Kidney (tissue), 13 donors: ENCODE measurements at regions not wholly inside any gene's neighbourhood (a gene's known extent, or its start where the extent isn't known, plus 50 kb on each side); places are given as distances from the start of the nearest gene placed in this dataset.

Source experiments
- DNase-seq, 5 donors: peaks; one replicate each; pipeline ENCODE4 v3.0.0-alpha.2; 2013 to 2020
- FAIRE-seq: peaks from 2 replicates; lab custom pipeline; 2012; peaks lifted over from hg19 to GRCh38; lab: Jason Lieb, UNC
- H3K27ac ChIP-seq, 2 donors: one replicate each; pipeline ENCODE4 v1.7.0; 2013; ENCODE audit warnings: low read depth in 2 of 2, low read length in 2 of 2, inconsistent platforms in 1 of 2
- H3K27me3 ChIP-seq: one replicate; pipeline ENCODE4 v1.7.1; 2013; ENCODE audit warnings: low read length, inconsistent platforms; ENCODE audit not compliant: control insufficient read depth, insufficient read depth
- H3K36me3 ChIP-seq, 3 donors: one replicate each; pipeline versions ENCODE4 v1.7.0 to v1.7.1; 2013; ENCODE audit warnings: low read length in 3 of 3, control low read depth in 1 of 3, inconsistent platforms in 1 of 3; ENCODE audit not compliant: insufficient read depth in 3 of 3, control insufficient read depth in 2 of 3
- H3K4me1 ChIP-seq, 3 donors: one replicate each; pipeline versions ENCODE4 v1.7.0 to v1.7.1; 2013; ENCODE audit warnings: low read length in 3 of 3, inconsistent platforms in 1 of 3, low read depth in 1 of 3; ENCODE audit not compliant: control insufficient read depth in 2 of 3, insufficient read depth in 2 of 3
- H3K4me3 ChIP-seq, 3 donors: one replicate each; pipeline versions ENCODE4 v1.7.0 to v1.8.1; 2013; ENCODE audit warnings: low read length in 3 of 3, control low read depth in 1 of 3, inconsistent platforms in 1 of 3
- H3K9ac ChIP-seq, 3 donors: one replicate each; pipeline versions ENCODE4 v1.7.0 to v1.7.1; 2013; ENCODE audit warnings: low read length in 3 of 3, control low read depth in 1 of 3, inconsistent platforms in 1 of 3
- H3K9me3 ChIP-seq, 3 donors: one replicate each; pipeline versions ENCODE4 v1.7.0 to v1.7.1; 2013; ENCODE audit warnings: low read length in 3 of 3, control low read depth in 1 of 3, inconsistent platforms in 1 of 3; ENCODE audit not compliant: control insufficient read depth in 2 of 3, insufficient read depth in 1 of 3
- intact Hi-C: fragments of 100-400 bp; cut with DNase I; formaldehyde crosslinking; loops from one replicate; pipeline ENCODE4 v1.11.1; 2022
- TF ChIP-seq, protein P1 (sequence below): IDR thresholded peaks from 3 replicates; pipeline ENCODE4 v1.5.1; 2012; ENCODE audit warnings: mild to moderate bottlenecking, moderate library complexity, borderline replicate concordance; ENCODE audit not compliant: insufficient read depth; ENCODE audit errors: extremely low read depth
- donor health status: control.
- donor health status: control.
- donor health status: control.
- donor health status: control.
- donor health status: control.
- donor health status: DM: yes; HTN: yes; CAD: no.
- donor health status: Normal renal cell carcinoma (clear cell type).

DNA sequence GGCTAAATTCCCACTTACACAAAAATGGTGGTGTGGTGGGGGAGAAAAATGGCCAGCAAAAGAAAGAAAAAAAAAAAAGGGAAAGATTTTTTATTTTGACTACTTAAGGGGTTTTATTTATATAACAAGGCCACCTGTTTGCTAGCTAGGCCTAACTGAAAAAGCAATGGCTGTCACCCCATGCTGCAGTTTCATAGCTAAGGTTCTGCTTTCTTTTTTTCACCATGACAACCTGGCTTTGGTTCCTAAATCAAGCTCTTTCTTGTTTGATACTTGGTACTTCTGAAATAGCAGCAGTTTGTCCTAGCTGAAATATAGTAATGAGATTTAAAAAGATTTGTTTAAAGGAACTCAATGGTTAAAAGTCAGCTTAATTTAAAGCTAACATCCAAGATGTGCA lies 433.2 kb upstream of the MEX3C start:
- FAIRE-seq (no peak), DNase-seq (no peak)
- H3K9me3 ChIP-seq, result no peaks in the 10 kb centered on the region
- no peak overlapping the region for H3K4me3 ChIP-seq
- TF ChIP-seq, protein P1, sequence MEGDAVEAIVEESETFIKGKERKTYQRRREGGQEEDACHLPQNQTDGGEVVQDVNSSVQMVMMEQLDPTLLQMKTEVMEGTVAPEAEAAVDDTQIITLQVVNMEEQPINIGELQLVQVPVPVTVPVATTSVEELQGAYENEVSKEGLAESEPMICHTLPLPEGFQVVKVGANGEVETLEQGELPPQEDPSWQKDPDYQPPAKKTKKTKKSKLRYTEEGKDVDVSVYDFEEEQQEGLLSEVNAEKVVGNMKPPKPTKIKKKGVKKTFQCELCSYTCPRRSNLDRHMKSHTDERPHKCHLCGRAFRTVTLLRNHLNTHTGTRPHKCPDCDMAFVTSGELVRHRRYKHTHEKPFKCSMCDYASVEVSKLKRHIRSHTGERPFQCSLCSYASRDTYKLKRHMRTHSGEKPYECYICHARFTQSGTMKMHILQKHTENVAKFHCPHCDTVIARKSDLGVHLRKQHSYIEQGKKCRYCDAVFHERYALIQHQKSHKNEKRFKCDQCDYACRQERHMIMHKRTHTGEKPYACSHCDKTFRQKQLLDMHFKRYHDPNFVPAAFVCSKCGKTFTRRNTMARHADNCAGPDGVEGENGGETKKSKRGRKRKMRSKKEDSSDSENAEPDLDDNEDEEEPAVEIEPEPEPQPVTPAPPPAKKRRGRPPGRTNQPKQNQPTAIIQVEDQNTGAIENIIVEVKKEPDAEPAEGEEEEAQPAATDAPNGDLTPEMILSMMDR, result no peak
- no peaks in the 10 kb centered on the region for H3K27me3 ChIP-seq
- H3K4me1 ChIP-seq, result no peaks in the 10 kb centered on the region
- no peak overlapping the region for H3K27ac ChIP-seq
- H3K9ac ChIP-seq, result no peak overlapping the region
- intact Hi-C loops, result no loop called here
- no peaks in the 10 kb centered on the region for H3K36me3 ChIP-seq

GRCh38 chr18:51637881-51638280 lies 440.4 kb upstream of the MEX3C start:
- FAIRE-seq (no peak), DNase-seq (no peak)
- H3K27me3 ChIP-seq, result no peaks in the 10 kb centered on the region
- intact Hi-C loops, result no loop called here
- no peaks in the 10 kb centered on the region for H3K36me3 ChIP-seq
- TF ChIP-seq, protein P1, result no peak
- H3K9me3 ChIP-seq, result no peaks in the 10 kb centered on the region
- no peak overlapping the region for H3K9ac ChIP-seq
- no peak overlapping the region for H3K4me3 ChIP-seq
- no peak overlapping the region for H3K27ac ChIP-seq
- no peaks in the 10 kb centered on the region for H3K4me1 ChIP-seq

DNA sequence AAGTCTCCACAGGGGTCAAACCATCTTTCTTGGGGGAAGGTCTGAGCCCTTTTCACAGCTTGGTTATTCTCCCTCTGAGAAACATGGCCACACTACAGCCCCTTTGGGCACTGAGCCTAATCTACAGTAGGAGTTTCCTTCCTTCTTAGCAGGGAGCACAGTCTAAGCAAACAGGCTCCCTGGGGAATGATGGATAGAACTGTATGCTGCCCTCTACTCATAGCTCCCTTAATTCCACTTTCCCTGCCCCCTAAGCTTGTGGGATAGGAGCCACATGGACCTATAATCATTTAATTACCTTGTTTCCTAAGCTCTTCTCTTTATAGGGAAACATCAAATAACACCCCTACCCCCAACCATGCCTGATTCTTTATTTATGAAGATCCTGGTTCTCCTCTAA lies 442.1 kb upstream of the MEX3C start:
- intact Hi-C loops, result no loop called here
- H3K4me3 ChIP-seq, result no peak overlapping the region
- H3K36me3 ChIP-seq, result no peaks in the 10 kb centered on the region
- no peak for FAIRE-seq
- no peaks in the 10 kb centered on the region for H3K4me1 ChIP-seq
- no peak overlapping the region for H3K9ac ChIP-seq
- TF ChIP-seq, protein P1, result no peak
- DNase-seq, result no peak
- no peak overlapping the region for H3K27ac ChIP-seq
- H3K9me3 ChIP-seq, result no peaks in the 10 kb centered on the region
- no peaks in the 10 kb centered on the region for H3K27me3 ChIP-seq

- TF ChIP-seq, protein P1, result no peak
- Histone ChIP-seq H3K27ac (no peak overlapping the region), H3K4me3 (no peak overlapping the region), H3K9ac (no peak overlapping the region), H3K27me3 (no peaks in the 10 kb centered on the region), H3K36me3 (no peaks in the 10 kb centered on the region), H3K9me3 (no peaks in the 10 kb centered on the region), H3K4me1 (no peaks in the 10 kb centered on the region)
- FAIRE-seq (no peak), DNase-seq (no peak)
- intact Hi-C loops, result no loop called here
Observed at GRCh38 chr18:51643483-51643882, 446.0 kb upstream of the MEX3C start.
